PC-3 (cell line): ENCODE measurements at regions not wholly inside any gene's neighbourhood (a gene's known extent, or its start where the extent isn't known, plus 50 kb on each side); places are given as distances from the start of the nearest gene placed in this dataset.

ENCODE experiments used
- ATAC-seq: fragments of 200-7000 bp; cut with Tn5 transposase; 2 replicates; pipeline ENCODE4 v1.9.1; 2020; ENCODE audit warnings: mild to moderate bottlenecking, moderate library complexity
- BruUV-seq: library from RNA; stranded (reverse); fragments of 400-500 nt; replicated peaks from 2 replicates; lab custom pipeline; 2021; lab: Mats Ljungman, UMichigan
- CTCF ChIA-PET: fragments of 300-600 bp; sonication (Branson Sonifier 250); formaldehyde crosslinking; loops from one replicate; lab custom pipeline; 2022; ENCODE audit warnings: antibody characterized with exemption; lab: Charles Lee
- POLR2A ChIA-PET: fragments of 300-600 bp; sonication (Branson Sonifier 250); formaldehyde crosslinking; loops from one replicate; lab custom pipeline; 2022; ENCODE audit warnings: antibody characterized with exemption; ENCODE audit not compliant: unreplicated experiment; lab: Charles Lee
- DNase-seq: peaks from one replicate; pipeline ENCODE4 v3.0.0-alpha.2; 2015
- H2AFZ ChIP-seq: fragments of 300-600 bp; sonication (generic); 2 replicates; pipeline ENCODE4 v1.6.0; 2016; ENCODE audit warnings: antibody characterized with exemption, low read length
- H3F3A ChIP-seq: fragments of 300-600 bp; sonication (generic); one replicate; pipeline ENCODE4 v1.6.0; 2017; ENCODE audit warnings: antibody characterized with exemption, low read length, control low read depth, mild to moderate bottlenecking; ENCODE audit not compliant: unreplicated experiment
- H3K27ac ChIP-seq: fragments of 300-600 bp; sonication (generic); 2 replicates; pipeline ENCODE4 v1.5.1; 2016; ENCODE audit warnings: mild to moderate bottlenecking, low read length
- H3K27me3 ChIP-seq: fragments of 300-600 bp; sonication (generic); 2 replicates; pipeline ENCODE4 v1.6.1; 2016; ENCODE audit warnings: low read length, mixed read lengths
- H3K36me3 ChIP-seq: fragments of 300-600 bp; sonication (generic); 2 replicates; pipeline ENCODE4 v1.6.1; 2016; ENCODE audit warnings: low read depth, mixed run types, low read length, mixed read lengths
- H3K4me1 ChIP-seq: fragments of 300-600 bp; sonication (generic); 2 replicates; pipeline ENCODE4 v1.5.1; 2016; ENCODE audit warnings: low read length; ENCODE audit not compliant: insufficient read depth
- H3K4me2 ChIP-seq: fragments of 300-600 bp; sonication (generic); 2 replicates; pipeline ENCODE4 v1.6.0; 2016; ENCODE audit warnings: low read length
- H3K4me3 ChIP-seq: fragments of 300-600 bp; sonication (generic); 2 replicates; pipeline ENCODE4 v1.5.1; 2016; ENCODE audit warnings: mild to moderate bottlenecking, low read length, mixed read lengths
- H3K79me2 ChIP-seq: fragments of 300-600 bp; sonication (generic); 2 replicates; pipeline ENCODE4 v1.6.1; 2017; ENCODE audit warnings: low read length, mixed read lengths
- H3K9ac ChIP-seq: fragments of 300-600 bp; sonication (generic); 2 replicates; pipeline ENCODE4 v1.6.0; 2016; ENCODE audit warnings: mild to moderate bottlenecking, low read length
- H3K9me2 ChIP-seq: fragments of 300-600 bp; sonication (generic); replicated peaks from 2 replicates; pipeline ENCODE4 v1.6.1; 2016; ENCODE audit warnings: mixed run types, low read length, mixed read lengths
- H3K9me3 ChIP-seq: fragments of 300-600 bp; sonication (generic); 2 replicates; pipeline ENCODE4 v1.6.1; 2016; ENCODE audit warnings: low read length, mixed read lengths
- H4K20me1 ChIP-seq: fragments of 300-600 bp; sonication (generic); 2 replicates; pipeline ENCODE4 v1.6.1; 2016; ENCODE audit warnings: low read length, mixed read lengths
- CTCF ChIP-seq: fragments of 300-600 bp; sonication (generic); conservative IDR thresholded peaks from 2 replicates; pipeline ENCODE4 v1.5.1; 2017; ENCODE audit warnings: antibody characterized with exemption, low read depth, mild to moderate bottlenecking, low read length
- EZH2 ChIP-seq: fragments of 300-600 bp; sonication (generic); IDR thresholded peaks from one replicate; pipeline ENCODE4 v1.6.1; 2017; ENCODE audit warnings: antibody characterized with exemption, mild to moderate bottlenecking, low read length; ENCODE audit not compliant: unreplicated experiment
- EZH2phosphoT487 ChIP-seq: fragments of 300-600 bp; sonication (generic); IDR thresholded peaks from 2 replicates; pipeline ENCODE4 v1.6.1; 2018; ENCODE audit warnings: mild to moderate bottlenecking, antibody characterized with exemption, low read length, borderline replicate concordance
- intact Hi-C: fragments of 100-400 bp; cut with micrococcal nuclease; formaldehyde crosslinking; loops from 2 replicates; pipeline ENCODE4 v1.9.0; 2023

- ATAC-seq, result no peak
- Histone ChIP-seq H3K9ac (peak overlapping the region; percentile 72; the same call in 1 of the 2 replicates), H4K20me1 (no peaks in the 10 kb centered on the region), H3K4me2 (peak overlapping the region; percentile 80), H3K27me3 (peaks cover 74% of the 10 kb centered on the region), H3F3A (no peaks in the 10 kb centered on the region), H2AFZ (no peak overlapping the region), H3K36me3 (no peaks in the 10 kb centered on the region), H3K9me3 (no peaks in the 10 kb centered on the region), H3K27ac (no peak overlapping the region), H3K79me2 (no peaks in the 10 kb centered on the region), H3K9me2 (no peaks in the 10 kb centered on the region), H3K4me1 (peaks cover 10% of the 10 kb centered on the region), H3K4me3 (peak overlapping the region; percentile 65)
- ChIA-PET POLR2A (no interaction called here), CTCF (no interaction called here)
- no peak for DNase-seq
- intact Hi-C loops, result loop anchor here (5.0 to 10.0 kb wide), 3 partner anchors 106 to 1069 kb away; no protein-coding TSS in a partner anchor
- TF ChIP-seq EZH2phosphoT487 (no peak), EZH2 (no peak), CTCF (no peak)
- no TSS peak for BruUV-seq
Measured at GRCh38 chr1:218163371-218163770, 121.7 kb upstream of the RRP15 start.

GRCh38 chr1:218164111-218164929 lies 120.8 kb upstream of the RRP15 start:
- Histone ChIP-seq H4K20me1 (no peaks in the 10 kb centered on the region), H3K27ac (peak overlapping the region; percentile 44), H3K9ac (peak overlapping the region; percentile 72), H3K9me2 (no peaks in the 10 kb centered on the region), H3K4me1 (peaks cover 10% of the 10 kb centered on the region), H3K27me3 (peaks cover 83% of the 10 kb centered on the region), H3K9me3 (no peaks in the 10 kb centered on the region), H3K79me2 (no peaks in the 10 kb centered on the region), H3K36me3 (no peaks in the 10 kb centered on the region), H3K4me2 (peak overlapping the region; percentile 80), H3K4me3 (peak overlapping the region; percentile 65), H3F3A (no peaks in the 10 kb centered on the region), H2AFZ (peak overlapping the region; percentile 91)
- TSS peak; percentile 84 for BruUV-seq
- POLR2A ChIA-PET, result interaction anchor here (0.6 kb wide), 2 partner anchors 51 to 273 kb away, joined by 3 read pairs; no protein-coding TSS in a partner anchor
- ATAC-seq (peak; percentile 69), DNase-seq (peak; percentile 93)
- CTCF ChIA-PET, result no interaction called here
- TF ChIP-seq CTCF, result peak; percentile 41
- peak; percentile 61; the same call in 1 of the 2 replicates for TF ChIP-seq EZH2phosphoT487
- peak; percentile 88 for TF ChIP-seq EZH2
- intact Hi-C loops, result loop anchor here (1.0 to 10.0 kb wide), 6 partner anchors 107 to 1070 kb away; partner anchors contain the start of gene RRP15
